ENCODE measurements at regions not wholly inside any gene's neighbourhood (a gene's known extent, or its start where the extent isn't known, plus 50 kb on each side); places are given as distances from the start of the nearest gene placed in this dataset.

DNA sequence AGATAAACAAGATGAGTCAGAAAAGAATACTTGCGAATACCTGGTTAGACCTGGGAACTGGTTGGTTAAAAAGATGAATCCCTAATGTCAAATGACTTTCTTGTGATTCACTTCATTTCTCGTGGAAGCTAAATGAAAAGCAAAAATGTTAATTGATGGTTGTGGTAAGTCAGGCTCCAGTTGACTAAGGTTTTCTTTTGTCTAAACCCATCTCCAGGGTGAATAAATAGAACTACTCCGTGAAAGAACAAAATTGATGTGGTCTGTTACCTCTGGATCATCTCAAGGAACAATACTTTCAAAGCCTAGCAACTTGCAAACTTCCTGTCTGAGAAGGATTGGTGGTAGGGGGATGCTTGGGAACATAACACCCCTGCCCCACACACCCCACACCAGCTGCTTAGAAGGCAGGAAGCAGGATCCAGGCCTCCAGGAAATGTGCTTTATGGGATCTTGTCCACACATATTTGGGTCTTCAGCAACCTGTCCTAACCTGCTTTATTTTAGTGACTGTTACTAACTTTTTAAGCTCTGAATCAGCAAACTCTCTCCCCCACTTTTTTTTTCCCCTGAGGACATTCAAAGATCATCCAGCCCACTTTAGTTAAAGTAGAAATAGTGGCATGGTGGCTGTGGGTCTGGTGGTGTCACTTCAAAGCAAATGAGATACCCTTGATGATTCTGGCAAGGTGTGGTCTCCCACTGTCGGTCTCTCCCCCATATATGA lies 60.4 kb upstream of the PTHLH start:
- TF ChIP-seq, protein P1, sequence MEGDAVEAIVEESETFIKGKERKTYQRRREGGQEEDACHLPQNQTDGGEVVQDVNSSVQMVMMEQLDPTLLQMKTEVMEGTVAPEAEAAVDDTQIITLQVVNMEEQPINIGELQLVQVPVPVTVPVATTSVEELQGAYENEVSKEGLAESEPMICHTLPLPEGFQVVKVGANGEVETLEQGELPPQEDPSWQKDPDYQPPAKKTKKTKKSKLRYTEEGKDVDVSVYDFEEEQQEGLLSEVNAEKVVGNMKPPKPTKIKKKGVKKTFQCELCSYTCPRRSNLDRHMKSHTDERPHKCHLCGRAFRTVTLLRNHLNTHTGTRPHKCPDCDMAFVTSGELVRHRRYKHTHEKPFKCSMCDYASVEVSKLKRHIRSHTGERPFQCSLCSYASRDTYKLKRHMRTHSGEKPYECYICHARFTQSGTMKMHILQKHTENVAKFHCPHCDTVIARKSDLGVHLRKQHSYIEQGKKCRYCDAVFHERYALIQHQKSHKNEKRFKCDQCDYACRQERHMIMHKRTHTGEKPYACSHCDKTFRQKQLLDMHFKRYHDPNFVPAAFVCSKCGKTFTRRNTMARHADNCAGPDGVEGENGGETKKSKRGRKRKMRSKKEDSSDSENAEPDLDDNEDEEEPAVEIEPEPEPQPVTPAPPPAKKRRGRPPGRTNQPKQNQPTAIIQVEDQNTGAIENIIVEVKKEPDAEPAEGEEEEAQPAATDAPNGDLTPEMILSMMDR (IDR thresholded peaks at IDR 0.05) = no peak
- TF ChIP-seq POLR2A (IDR thresholded peaks at IDR 0.05) = no peak
- no peak for TF ChIP-seq POLR2AphosphoS5 (IDR thresholded peaks at IDR 0.05)

Measured in upper lobe of left lung (tissue), 4 donors.